ENCODE measurements at regions not wholly inside any gene's neighbourhood (a gene's known extent, or its start where the extent isn't known, plus 50 kb on each side); places are given as distances from the start of the nearest gene placed in this dataset.

GRCh38 chr6:67210450-67210849 lies 1424.6 kb upstream of the ADGRB3 start:
- Histone ChIP-seq H3K27me3 (no peaks in the 10 kb centered on the region), H3K4me3 (no peak overlapping the region), H3K4me1 (no peaks in the 10 kb centered on the region), H3K36me3 (no peaks in the 10 kb centered on the region), H3K27ac (no peak overlapping the region), H3K9me3 (no peaks in the 10 kb centered on the region)
- intact Hi-C loops (cut with DNase I), result no loop called here
- DNase-seq (ENCODE audit: extremely low spot score in 2 of 2), result no peak
- TF ChIP-seq CTCF (IDR thresholded peaks at IDR 0.05) (no peak), POLR2AphosphoS5 (IDR thresholded peaks at IDR 0.05; ENCODE audit: insufficient read depth in 1 of 2, low read depth in 1 of 2) (no peak), POLR2A (IDR thresholded peaks at IDR 0.05) (no peak)

DNA sequence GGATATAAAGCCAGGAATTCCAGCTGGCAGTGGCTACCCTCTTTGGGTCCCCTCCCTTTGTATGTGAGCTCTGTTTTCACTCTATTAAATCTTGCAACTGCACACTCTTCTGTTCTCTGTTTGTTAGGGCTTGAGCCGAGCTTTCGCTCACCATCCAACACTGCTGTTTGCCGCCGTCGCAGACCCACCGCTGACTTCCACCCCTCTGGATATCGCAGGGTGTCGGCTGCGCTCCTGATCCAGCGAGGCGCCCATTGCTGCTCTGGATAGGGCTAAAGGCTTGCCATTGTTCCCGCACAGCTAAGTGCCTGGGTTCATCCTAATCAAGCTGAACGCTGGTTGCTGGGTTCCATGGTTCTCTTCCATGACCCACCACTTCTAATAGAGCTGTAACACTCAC lies 1433.5 kb upstream of the ADGRB3 start:
- no peak overlapping the region for H3K4me3 ChIP-seq
- no peaks in the 10 kb centered on the region for H3K27me3 ChIP-seq
- no peaks in the 10 kb centered on the region for H3K36me3 ChIP-seq
- DNase-seq (ENCODE audit: extremely low spot score in 2 of 2), result no peak
- H3K27ac ChIP-seq, result no peak overlapping the region
- intact Hi-C loops (cut with DNase I), result no loop called here
- H3K9me3 ChIP-seq, result no peaks in the 10 kb centered on the region
- TF ChIP-seq POLR2AphosphoS5 (IDR thresholded peaks at IDR 0.05; ENCODE audit: insufficient read depth in 1 of 2, low read depth in 1 of 2) (no peak), POLR2A (IDR thresholded peaks at IDR 0.05) (no peak), CTCF (IDR thresholded peaks at IDR 0.05) (no peak)
- no peaks in the 10 kb centered on the region for H3K4me1 ChIP-seq

DNA sequence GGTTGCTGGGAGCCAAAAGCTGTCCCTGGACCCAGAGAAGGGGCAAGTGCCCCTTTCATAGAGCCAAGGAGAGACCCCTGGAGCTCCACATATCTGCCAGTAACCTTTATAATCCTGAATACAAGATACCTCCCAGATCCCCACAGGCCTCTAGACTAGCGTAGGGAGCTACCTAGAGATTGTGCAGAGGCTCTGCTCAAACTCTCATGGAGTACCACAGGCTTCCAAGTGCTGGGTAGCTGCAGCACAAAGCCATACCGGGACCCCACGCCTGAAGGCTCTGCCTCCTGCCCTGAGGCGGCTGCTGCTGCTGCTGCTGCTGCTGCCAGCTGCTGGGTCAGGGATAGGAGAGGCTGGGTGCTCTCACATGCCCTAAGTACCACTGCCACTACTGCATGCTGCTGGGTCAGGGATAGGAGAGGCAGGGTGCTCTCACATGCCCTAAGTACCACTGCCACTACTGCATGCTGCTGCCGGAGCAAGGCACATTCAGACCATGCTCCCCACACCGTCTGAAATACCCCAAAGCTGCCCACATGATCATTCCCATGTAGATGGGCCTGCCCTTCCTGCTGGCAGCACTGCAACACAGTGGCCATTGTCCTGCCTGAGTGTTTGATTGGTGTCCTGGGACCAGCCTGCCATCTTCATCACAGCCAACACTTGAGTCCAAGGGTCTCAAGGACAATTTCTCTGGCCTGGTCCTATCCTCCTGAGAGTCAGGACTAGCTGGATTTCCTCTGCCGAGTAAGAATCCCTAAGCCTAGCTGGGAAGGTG lies 1434.3 kb upstream of the ADGRB3 start:
- intact Hi-C loops (cut with DNase I), result no loop called here
- DNase-seq (ENCODE audit: extremely low spot score in 2 of 2), result peak in 1 of 2 donors; percentile 82
- no peaks in the 10 kb centered on the region for H3K36me3 ChIP-seq
- no peaks in the 10 kb centered on the region for H3K9me3 ChIP-seq
- TF ChIP-seq POLR2AphosphoS5 (IDR thresholded peaks at IDR 0.05; ENCODE audit: insufficient read depth in 1 of 2, low read depth in 1 of 2) (no peak), CTCF (IDR thresholded peaks at IDR 0.05) (no peak), POLR2A (IDR thresholded peaks at IDR 0.05) (no peak)
- H3K27ac ChIP-seq, result no peak overlapping the region
- no peaks in the 10 kb centered on the region for H3K27me3 ChIP-seq
- H3K4me3 ChIP-seq, result no peak overlapping the region
- no peaks in the 10 kb centered on the region for H3K4me1 ChIP-seq

DNA sequence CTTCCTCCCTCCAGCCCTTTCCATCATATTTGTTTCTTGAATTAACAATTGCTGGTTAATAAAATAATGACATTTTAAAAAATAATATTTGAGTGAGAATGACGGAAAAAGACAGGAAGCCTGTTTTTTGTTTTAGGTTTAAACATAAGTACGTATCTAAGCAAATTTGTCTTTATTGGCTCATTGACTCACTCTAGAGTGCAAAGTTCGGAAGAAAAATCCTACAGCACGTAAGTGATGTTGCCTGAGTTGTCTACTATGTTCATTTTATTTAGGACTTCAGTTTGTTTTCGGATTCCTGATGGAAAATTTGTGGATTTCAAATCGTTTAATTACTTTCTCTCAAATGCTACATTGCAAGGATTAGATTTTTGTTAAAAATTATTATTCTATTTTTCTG lies 1435.7 kb upstream of the ADGRB3 start:
- H3K27me3 ChIP-seq, result no peaks in the 10 kb centered on the region
- H3K27ac ChIP-seq, result no peak overlapping the region
- no peaks in the 10 kb centered on the region for H3K36me3 ChIP-seq
- TF ChIP-seq POLR2A (IDR thresholded peaks at IDR 0.05) (no peak), CTCF (IDR thresholded peaks at IDR 0.05) (no peak), POLR2AphosphoS5 (IDR thresholded peaks at IDR 0.05; ENCODE audit: insufficient read depth in 1 of 2, low read depth in 1 of 2) (no peak)
- H3K4me3 ChIP-seq, result no peak overlapping the region
- no peaks in the 10 kb centered on the region for H3K4me1 ChIP-seq
- H3K9me3 ChIP-seq, result no peaks in the 10 kb centered on the region
- DNase-seq (ENCODE audit: extremely low spot score in 2 of 2), result no peak
- intact Hi-C loops (cut with DNase I), result no loop called here

- Histone ChIP-seq H3K36me3 (no peaks in the 10 kb centered on the region), H3K9me3 (no peaks in the 10 kb centered on the region), H3K4me3 (no peak overlapping the region), H3K27me3 (no peaks in the 10 kb centered on the region), H3K4me1 (no peaks in the 10 kb centered on the region), H3K27ac (no peak overlapping the region)
- TF ChIP-seq CTCF (IDR thresholded peaks at IDR 0.05) (no peak), POLR2A (IDR thresholded peaks at IDR 0.05) (no peak), POLR2AphosphoS5 (IDR thresholded peaks at IDR 0.05; ENCODE audit: insufficient read depth in 1 of 2, low read depth in 1 of 2) (no peak)
- intact Hi-C loops (cut with DNase I), result no loop called here
- DNase-seq (ENCODE audit: extremely low spot score in 2 of 2), result no peak
Observed at GRCh38 chr6:67190733-67191132, 1444.3 kb upstream of the ADGRB3 start.

All from vagina (tissue), 2 donors.